C1 segment of cervical spinal cord (tissue), 14 donors: ENCODE measurements at regions not wholly inside any gene's neighbourhood (a gene's known extent, or its start where the extent isn't known, plus 50 kb on each side); places are given as distances from the start of the nearest gene placed in this dataset.
"Not testable (repeated sequence)": the region's sequence is repeated elsewhere in the genome, so short reads cannot be mapped to it uniquely, and the experiment has no call there.

ENCODE experiments used
- DNase-seq, 14 donors: peaks; one replicate each; lab custom pipeline; 2025; lab: John Stamatoyannopoulos, UW

DNA sequence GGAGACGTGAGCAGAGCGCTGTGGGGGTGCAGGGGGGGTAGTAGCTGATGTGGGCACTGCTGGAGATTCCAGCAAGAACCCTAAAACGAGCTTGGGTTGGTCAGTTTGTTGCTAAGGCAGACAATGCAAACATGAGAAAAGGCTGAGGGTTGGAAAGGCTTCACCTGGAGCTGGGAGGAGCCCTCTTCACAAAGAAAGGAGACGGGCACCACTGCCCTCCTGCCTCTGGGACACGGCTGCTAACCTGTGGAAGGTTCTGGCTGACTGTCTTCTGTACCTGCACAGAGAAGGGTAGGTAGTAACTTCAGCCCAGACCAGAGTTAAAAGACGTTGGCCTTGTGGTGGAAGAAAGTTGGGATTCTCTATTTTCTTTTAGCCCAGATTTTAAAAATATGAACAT is 108.7 kb downstream of the SUCLA2 start:
- no peak for DNase-seq

DNA sequence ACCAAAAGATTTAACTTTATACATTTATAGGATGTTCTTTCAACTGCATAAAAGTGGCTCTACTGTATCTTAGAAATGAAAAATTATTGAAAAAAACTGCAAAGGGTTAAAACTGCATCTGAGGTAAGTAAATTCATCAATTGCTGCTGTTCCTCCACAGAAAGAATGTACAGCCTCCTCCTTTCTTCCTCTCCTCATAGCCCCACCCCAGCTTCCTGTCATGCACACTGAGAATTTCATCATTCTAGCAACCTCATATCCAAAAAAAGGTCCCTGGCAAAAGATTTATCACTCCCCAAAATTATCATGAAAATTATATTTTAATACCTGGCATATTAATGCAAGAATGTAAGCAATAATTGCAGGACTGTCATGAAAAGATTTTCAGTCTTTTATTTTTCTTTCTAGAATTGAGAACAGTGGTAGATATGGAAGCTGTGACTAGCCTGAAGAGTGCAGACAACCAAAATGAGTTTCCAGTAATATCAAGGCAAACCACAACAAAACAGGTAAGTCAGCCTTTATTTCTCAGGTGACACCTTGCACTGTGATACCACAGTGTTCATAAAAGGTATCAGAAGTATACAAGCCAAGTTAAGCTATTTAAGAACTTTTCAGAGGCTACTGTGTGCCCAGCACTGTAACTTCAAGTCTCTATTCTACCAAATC is 110.8 kb downstream of the SUCLA2 start:
- no peak for DNase-seq

DNA sequence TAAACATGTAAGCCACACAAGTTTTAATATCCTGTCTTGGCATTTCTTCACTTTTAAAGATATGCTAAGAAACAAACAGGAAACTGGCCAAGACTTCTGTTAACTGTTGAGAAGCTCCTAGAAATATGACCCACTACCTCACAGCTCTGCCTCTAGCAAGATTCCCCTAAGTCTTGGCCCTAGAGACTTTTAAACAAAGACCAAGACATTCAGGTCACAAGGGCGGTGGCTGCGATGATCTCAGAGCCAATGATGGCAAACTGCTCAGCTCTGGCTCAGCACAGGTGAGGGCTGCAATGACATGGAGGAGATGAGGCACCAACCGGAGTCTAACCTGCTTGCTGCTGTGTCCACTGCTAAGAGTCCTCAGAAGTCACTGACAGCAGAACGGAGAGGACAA is 114.8 kb downstream of the SUCLA2 start:
- DNase-seq, result no peak

DNA sequence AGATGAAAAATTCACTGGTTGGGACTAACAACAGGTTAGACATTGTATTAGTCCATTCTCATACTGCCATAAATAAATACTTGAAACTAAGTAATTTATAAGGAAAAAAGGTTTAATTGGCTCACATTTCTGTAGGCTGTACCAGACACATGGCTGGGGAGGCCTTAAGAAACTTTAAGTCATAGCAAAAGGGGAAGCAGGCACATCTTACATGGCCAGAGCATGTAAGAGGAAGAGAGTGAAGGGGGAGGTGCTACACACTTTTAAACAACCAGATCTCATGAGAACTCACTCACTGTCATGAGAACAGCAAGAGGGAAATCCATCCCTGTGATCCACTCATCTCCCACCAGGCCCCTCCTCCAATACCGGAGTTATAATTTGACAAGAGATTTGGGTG is 125.9 kb downstream of the SUCLA2 start:
- DNase-seq, result no peak

DNA sequence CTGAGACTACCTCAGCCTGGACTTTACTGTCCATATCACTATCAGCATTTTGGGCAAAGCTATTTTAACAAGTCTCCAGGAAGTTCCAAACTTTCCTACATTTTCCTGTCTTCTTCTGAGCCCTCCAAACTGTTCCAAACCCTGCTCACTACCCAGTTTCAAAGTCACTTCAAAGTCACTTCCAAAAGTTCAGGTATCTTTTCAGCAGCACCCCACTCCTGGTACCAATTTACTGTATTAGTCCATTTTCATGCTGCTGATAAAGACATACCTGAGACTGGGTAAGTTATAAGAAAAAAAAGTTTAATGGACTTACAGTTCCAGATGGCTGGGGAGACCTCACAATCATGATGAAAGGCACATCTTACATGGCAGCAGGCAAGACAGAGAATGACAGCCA is 127.1 kb downstream of the SUCLA2 start:
- DNase-seq, result not testable (repeated sequence)

DNA sequence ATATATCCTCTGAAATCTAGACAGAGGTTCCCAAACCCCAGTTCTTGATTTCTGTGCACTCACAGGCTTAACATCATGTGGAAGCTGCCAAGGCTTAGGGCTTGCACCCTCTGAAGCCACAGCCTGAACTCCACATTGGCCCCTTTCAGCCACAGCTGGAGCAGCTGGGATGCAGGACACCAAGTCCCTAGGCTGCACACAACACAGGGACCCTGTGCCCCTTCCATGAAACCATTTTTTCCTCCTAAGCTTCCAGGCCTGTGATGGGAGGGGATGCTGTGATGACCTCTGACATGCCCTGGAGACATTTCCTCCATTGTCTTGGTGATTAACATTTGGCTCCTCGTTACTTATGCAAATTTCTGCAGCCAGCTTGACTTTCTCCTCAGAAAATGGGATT is 127.8 kb downstream of the SUCLA2 start:
- DNase-seq, result not testable (repeated sequence)

DNA sequence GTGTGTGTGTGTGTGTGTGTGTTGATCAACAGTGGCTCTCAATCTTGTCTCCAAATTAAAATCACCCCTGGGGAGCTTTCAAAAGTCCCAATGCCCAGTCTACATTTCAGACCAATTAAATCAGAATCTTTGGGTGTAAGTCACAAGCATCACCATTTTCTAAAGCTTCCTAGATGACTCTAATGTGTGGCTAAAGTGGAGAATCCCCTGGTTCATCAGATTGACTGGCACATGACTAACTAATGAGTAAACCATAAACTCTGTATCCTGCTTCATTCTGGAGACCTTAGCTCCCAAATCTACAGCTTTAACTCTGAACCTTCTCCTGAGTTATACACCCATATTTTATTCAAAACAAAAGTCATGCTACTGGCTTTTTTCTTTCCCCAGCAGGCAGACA is 131.3 kb downstream of the SUCLA2 start:
- DNase-seq, result no peak

DNA sequence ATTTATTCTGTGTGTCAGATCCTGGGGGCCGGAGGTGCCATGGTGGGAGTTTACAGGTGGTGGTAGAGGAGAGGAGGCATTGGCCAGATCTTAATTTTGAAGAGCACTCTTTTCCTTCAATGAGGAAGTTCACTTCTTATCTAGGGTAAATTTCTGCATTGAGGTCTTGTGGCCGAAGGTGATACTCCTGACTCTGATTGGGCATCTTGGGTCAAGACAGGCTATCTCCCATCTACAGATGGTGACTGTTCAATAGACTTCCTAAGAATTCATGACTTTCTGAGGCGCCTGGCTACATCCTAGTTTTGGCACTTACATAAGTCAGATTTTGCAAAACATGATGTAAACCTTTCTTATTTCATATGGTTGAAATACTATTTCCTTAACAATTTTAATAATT is 135.2 kb downstream of the SUCLA2 start:
- no peak for DNase-seq

DNA sequence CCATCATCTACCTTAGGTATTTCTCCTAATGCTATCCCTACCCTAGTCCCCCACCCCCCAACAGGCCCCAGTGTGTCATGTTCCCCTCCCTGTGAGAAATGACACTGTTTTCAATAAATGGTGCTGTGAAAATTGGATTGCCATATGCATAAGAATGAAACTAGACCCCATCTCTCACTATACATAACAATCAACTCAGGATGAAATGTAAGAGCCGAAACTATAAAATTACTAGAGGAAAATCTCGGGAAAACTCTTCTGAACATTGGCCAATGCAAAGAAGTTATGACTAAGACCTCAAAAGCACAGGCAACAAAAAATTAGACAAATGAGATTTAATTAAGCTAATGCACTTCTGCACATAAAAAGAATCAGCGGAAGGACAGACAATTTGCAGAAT is 138.2 kb downstream of the SUCLA2 start:
- DNase-seq, result no peak

DNA sequence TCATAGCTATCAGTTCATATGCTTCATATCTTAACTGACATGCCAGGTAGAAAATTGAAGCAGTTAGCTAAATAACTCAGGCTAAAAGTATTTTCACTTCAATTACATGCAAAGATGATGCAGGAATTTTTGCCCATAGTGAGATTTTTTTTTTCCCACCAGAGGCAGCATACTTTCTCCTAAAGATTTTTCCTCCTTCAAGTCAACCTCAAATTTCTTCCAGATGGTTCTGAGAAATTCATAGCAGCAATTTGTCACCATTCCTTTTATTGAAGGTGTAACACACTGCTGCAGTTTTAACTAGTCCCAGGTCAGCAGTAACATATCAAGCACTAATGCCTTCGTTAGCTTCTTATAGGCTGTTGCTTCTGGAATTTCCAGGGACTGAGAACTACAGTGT is 141.9 kb downstream of the SUCLA2 start:
- DNase-seq, result no peak

DNA sequence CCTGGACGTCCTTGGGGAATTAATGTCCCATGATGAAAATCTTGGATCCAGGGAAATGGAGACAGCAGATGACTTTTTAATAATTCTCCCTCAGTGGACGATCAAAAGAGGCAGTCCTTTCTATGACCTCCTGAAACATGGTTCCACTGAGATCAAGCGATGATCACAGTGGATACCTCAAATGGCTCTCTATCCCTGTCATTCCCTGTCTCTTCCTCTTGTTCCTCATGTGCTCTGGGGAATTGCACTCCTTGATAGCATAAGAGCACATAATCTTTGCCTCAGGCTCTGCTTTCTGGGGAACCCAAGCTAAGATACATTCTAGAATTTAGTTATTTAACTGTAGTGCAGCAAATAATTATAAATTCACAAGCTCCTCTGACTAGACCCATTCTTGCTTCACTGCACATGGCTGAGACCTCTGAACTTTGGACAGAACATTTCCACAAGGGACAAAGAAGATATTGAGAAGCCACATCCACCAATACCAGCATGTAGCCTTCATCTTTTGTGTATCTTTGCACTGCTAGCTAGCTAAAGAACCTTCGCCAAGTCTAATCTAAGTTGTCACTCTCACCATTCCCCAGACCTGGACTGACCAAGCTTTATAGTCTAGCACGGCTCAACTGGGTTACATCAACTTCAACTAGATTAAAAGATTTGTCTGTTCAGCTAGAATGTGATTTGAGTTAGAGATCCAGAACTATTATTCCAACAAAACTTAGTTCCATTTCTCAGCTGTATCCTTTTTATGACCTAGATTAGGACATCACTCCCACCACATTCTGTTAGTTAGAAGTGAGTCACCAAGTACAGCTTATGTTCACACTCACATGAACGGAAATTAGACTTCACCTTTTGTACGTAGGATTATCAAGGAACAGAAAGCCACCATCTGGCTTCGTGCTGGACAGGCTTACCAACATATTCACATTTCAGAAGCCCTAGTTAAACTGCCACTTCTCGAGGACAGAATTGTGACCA is 142.7 kb downstream of the SUCLA2 start:
- DNase-seq, result peak in 1 of 14 donors; percentile 40

DNA sequence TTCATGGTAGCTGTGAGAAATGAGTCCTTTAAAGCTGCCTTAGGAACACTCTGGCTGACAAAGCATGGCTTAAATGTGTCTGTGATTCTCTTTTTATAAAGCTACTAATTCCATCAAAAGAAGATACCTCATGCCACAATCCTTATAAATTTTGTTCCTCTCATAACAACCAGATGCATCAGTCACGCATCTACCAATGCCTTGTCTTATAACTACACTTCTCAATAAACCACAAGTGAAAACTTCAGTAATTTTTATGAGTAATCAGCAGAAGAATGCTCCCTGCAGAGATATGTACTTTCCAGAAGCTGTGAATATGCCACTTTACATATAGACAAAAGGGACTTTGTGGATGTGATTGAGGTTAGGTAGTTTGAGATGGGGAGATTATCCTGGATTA is 147.8 kb downstream of the SUCLA2 start:
- DNase-seq, result no peak

DNA sequence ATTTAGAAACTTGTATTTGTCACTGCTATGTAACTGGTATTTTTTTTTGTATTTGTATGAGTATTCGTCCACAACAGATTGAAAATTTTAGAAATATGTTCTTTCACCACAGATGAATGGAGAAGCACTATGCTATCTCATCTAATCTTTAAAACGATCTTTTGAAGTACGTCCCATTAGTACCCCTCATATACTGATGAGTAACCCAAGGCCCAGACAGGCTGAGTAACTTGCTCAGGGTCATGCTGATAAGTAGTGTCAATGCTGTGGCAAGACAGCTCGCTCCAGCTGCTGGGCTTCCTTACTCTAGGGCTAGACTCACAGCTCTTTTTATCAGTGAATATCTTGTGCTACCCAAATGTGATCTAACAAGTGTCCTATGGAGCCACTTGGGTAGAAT is 154.2 kb downstream of the SUCLA2 start:
- no peak for DNase-seq

DNA sequence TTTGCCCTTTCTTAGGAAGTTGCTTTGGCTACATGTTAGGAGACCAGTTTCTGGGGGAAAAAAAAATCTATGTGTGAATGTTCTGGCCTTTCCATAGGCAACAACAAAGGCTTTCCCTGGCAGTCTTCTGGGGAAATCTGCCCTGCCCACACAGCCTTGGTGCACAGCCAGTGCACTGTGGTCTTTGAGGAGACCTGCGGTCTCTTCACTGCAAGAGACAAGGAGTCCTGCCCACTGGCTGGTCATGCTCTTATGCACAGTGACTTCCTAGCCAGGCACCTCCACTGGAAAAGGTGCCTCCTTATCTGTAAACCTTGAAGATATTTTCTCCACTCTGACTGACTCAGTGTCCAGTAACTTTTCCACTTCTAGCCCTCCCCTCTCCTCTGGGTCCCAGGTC is 155.1 kb downstream of the SUCLA2 start:
- no peak for DNase-seq

DNA sequence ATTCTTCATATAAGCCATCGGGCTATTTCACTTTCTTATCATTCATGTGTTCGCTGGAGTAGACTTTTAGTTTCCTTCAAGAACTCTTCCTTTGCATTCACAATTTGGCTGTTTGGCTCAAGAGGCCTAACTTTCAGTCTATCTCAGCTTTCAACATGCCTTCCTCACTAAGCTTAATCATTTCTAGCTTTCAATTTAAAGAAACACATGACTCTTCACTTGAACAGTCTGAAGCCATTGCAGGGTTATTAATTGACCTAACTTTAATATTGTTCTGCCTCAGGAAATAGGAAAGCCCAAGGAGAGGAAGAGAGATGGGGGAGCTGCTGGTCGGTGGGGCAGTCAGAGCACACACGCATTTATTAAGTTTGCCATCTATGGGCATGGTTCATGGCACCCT is 158.1 kb downstream of the SUCLA2 start:
- no peak for DNase-seq

DNA sequence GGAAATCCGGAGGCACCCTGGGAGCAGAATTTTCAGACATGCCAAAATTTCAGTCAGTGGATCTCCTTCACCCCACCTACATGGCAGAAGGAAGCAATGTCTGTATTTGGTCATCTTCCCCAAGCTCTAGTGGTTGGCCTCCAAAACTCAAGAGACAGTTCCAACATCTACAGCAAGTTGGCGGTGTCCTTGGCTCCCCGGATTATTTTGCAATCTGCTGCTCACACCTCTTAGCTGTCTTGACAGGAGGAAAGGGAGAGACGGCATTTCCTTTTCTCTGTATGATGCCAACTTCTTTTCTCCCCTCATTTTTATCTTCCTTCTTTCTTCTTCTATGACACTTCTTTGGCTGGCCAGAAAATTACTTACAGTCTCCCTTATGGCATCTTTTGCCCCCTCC is 159.9 kb downstream of the SUCLA2 start:
- peak in 1 of 14 donors; percentile 45 for DNase-seq

DNA sequence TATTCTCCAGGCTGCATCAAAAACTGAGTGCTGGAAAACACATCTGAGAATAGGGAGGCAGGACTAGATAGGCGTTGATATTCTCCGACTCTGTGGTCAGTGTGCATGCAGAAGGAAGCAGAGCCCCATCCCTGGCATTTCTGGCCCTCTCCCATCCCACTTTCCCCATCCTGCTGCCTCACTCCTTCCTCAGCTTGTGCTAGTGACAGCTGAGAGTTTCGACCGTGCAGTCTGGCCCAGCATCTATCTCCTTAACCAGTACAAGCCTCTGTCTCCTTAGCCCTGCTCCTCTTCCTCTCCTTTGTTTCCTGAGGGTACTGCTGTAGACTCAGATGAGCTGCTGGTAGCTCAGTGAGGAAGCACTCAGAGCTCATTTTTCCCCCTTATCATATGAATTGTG is 163.2 kb downstream of the SUCLA2 start:
- no peak for DNase-seq

DNA sequence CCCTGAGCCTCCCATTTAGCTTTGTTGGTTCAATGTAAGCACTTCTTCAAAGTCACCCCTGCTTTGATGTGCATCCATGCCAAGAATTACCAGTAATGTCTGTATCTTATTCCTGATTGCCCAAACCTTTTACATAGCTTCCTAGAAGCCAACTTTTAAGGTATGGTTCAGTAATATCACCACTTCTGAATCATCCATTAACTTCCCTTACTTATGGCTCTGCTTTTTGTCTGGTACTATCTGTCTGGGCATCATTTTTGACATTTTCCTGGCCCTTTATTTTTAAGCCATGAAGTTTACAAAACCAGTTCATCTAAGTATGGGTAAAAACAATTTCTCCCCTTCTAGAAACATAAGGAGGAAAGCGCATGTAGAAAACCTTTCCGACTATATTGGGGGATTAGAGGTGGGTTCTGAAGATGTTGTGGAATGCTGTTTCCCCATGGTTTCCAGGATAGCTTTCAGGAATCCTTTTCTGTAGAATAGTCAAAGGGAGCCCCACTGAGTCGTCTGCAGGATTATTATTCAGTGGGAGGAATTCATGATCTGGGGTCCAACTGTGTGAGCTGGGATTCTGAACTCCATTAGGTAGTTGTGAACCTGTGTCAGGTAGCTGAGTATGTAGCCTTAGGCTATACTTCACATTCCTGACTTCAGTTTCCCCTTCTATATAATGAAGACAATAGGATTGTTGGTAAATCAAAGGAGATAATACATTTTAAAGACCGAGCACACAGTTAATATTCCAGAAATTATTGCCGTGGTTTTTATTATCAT is 163.8 kb downstream of the SUCLA2 start:
- DNase-seq, result no peak

DNA sequence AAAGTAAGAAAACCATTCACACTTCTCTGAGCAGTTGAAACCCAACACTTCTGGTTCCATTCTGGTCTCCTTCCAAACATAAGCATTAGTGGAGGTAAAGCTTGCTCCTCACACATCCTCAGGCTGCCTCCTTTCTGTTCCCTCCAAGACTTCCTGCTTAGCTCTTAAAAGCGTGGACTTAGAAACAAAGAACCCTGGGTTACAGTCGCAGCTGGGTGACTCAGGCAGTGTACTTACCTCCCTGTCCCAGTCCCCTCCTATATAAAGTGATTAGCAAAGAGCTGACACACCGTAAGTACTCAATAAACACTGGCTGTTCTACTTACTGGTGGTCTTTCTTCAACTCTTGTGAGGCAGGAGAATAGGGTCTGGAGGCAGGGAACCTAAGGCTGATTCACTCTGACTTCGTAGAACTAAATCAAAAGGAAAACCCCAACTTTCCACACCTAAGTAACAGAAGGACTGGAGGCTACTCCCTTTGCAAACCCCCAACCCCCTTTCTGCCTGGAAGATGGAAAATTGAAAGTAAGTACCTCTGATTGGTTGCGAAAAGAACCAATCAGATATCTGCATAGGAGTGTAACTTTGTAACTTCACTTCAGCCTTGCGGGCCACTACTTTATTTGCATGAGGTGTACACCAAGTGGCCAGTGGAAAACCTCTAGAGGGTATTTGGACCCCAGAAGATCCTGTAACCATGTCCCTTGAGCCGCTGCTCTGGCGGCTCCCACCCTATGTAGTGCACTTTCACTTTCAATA is 165.4 kb downstream of the SUCLA2 start:
- no peak for DNase-seq

DNA sequence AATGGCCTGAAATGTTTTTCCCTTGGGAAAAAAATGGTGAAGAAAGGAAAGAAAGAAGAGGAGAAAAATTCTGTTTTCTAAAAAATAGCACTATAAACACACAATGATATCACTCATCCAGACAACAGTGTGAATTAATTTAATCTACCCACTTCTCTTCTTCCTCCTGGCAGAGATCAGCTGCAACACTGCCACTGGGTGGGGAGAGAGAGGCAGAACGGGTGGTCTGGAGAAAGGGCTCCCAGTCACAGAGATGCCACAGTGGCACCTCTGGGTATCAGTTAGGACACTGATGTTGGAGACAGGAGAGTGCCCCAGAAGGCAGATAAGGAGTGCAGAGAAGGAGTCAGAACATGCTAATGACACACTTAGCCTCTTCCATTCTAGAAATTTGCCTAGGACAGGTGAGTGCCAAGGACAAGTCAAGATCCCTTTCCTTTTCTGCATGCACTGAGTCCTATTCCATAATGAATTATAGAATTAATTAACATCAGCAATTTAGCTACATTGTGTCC is 168.6 kb downstream of the SUCLA2 start:
- DNase-seq, result no peak

DNA sequence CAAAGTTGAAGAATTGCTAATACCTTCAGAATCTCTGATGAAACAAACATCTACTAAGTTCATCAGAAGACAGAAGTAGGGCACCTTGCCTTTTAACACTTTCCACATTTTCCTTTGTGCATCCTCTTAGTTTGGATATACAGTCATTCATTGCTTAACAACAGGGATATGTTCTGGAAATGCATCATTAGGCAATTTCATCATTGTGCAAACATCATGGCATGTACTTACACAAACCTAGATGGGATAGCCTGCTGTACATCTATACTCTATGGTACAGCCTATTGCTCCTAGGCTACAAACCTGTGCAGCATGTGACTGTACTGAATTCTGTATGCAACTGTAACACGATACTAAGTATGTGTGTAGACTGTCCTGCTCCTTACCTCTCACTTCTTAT is 169.8 kb downstream of the SUCLA2 start:
- no peak for DNase-seq
